ENCODE measurements at regions not wholly inside any gene's neighbourhood (a gene's known extent, or its start where the extent isn't known, plus 50 kb on each side); places are given as distances from the start of the nearest gene placed in this dataset.
A peak's percentile ranks its signal among the peaks of the same experiment; 100 is the strongest.

DNA sequence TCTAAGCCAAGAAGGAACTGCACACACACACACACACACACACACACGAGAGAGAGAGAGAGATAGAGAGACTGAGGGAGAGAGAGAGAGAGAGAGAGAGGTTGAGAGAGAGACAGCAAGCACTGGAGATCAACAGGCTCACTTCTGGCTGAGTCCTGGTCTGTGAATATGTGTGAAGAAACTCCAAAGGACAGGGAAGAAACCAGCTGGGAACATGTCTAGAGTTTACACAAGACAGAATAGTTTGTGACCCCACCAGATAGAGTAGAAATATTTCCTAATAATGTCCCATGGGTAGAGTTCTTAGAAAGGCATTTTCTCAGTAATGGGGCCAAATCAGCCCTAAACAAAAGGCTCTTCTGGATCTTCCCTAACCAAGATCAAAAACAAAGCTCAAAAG, 155.5 kb upstream of the IGFBP3 start:
- CTCF ChIA-PET = no interaction called here
- POLR2A ChIA-PET = no interaction called here

DNA sequence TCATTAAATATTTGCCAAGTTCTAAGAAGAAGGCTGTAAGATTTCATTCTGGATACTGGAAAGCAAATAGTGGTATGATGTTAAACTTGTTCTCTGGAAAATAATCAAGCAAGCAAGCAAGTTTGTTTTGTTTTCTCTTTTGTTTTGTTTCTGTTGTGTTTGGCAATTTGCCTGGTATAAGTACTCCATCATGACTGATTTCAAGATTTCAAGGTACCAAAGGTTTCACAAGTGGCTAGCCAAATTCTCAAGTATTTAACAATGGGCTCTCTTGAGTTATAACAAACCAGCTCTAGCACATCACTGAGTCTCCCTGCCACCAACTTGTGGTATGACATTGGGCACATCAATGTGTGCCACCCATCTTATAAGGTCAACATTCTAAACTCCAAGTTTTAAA, 151.7 kb upstream of the IGFBP3 start:
- Histone ChIP-seq H3K36me3 (ENCODE audit: insufficient read depth, low read length) (no peaks in the 10 kb centered on the region), H3K4me1 (ENCODE audit: insufficient read depth, low read length) (no peaks in the 10 kb centered on the region), H3K27me3 (ENCODE audit: control insufficient read depth in 1 of 2, insufficient read depth in 2 of 2, low read length in 2 of 2) (no peaks in the 10 kb centered on the region), H3K9me3 (ENCODE audit: control insufficient read depth in 1 of 2, insufficient read depth in 1 of 2, low read length in 2 of 2) (no peaks in the 10 kb centered on the region), H3K4me3 (ENCODE audit: low read length) (no peak overlapping the region), H3K27ac (ENCODE audit: low read depth in 1 of 2, low read length in 2 of 2) (no peak overlapping the region)
- Mint-ChIP-seq H3K9me3 (peaks cover 4% of the 10 kb centered on the region), H3K4me1 (ENCODE audit: low read depth) (no peaks in the 10 kb centered on the region), H3K27ac (no peak overlapping the region), H3K27me3 (no peaks in the 10 kb centered on the region), H3K36me3 (ENCODE audit: low read depth) (no peaks in the 10 kb centered on the region), H3K4me3 (no peak overlapping the region)
- CTCF ChIA-PET = no interaction called here
- intact Hi-C loops (cut with DNase I, micrococcal nuclease) = no loop called here
- DNase-seq = peak in 1 of 14 experiments; percentile 5
- POLR2A ChIA-PET = no interaction called here
- TF ChIP-seq, protein P1, sequence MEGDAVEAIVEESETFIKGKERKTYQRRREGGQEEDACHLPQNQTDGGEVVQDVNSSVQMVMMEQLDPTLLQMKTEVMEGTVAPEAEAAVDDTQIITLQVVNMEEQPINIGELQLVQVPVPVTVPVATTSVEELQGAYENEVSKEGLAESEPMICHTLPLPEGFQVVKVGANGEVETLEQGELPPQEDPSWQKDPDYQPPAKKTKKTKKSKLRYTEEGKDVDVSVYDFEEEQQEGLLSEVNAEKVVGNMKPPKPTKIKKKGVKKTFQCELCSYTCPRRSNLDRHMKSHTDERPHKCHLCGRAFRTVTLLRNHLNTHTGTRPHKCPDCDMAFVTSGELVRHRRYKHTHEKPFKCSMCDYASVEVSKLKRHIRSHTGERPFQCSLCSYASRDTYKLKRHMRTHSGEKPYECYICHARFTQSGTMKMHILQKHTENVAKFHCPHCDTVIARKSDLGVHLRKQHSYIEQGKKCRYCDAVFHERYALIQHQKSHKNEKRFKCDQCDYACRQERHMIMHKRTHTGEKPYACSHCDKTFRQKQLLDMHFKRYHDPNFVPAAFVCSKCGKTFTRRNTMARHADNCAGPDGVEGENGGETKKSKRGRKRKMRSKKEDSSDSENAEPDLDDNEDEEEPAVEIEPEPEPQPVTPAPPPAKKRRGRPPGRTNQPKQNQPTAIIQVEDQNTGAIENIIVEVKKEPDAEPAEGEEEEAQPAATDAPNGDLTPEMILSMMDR (IDR thresholded peaks at IDR 0.05) = no peak
- no peak for ATAC-seq (ENCODE audit: poor library complexity)

More for the DNA sequence above, 155.5 kb upstream of the IGFBP3 start:
- no peaks in the 10 kb centered on the region for H3K36me3 Mint-ChIP-seq (ENCODE audit: low read depth)
- H3K4me3 ChIP-seq (ENCODE audit: low read length) = no peak overlapping the region
- no peaks in the 10 kb centered on the region for H3K27me3 Mint-ChIP-seq
- H3K9me3 ChIP-seq (ENCODE audit: control insufficient read depth in 1 of 2, insufficient read depth in 1 of 2, low read length in 2 of 2) = peaks cover 0 to 4% of the 10 kb centered on the region in 2 experiments
- no peaks in the 10 kb centered on the region for H3K4me1 ChIP-seq (ENCODE audit: insufficient read depth, low read length)
- TF ChIP-seq, protein P1 (IDR thresholded peaks at IDR 0.05) = no peak
- H3K36me3 ChIP-seq (ENCODE audit: insufficient read depth, low read length) = no peaks in the 10 kb centered on the region
- no peak overlapping the region for H3K27ac ChIP-seq (ENCODE audit: low read depth in 1 of 2, low read length in 2 of 2)
- DNase-seq (no peak), ATAC-seq (ENCODE audit: poor library complexity) (no peak)
- no peaks in the 10 kb centered on the region for H3K4me1 Mint-ChIP-seq (ENCODE audit: low read depth)
- no peak overlapping the region for H3K4me3 Mint-ChIP-seq
- intact Hi-C loops (cut with DNase I, micrococcal nuclease) = no loop called here
- peaks cover 4% of the 10 kb centered on the region for H3K9me3 Mint-ChIP-seq
- no peaks in the 10 kb centered on the region for H3K27me3 ChIP-seq (ENCODE audit: control insufficient read depth in 1 of 2, insufficient read depth in 2 of 2, low read length in 2 of 2)
- H3K27ac Mint-ChIP-seq = no peak overlapping the region

DNA sequence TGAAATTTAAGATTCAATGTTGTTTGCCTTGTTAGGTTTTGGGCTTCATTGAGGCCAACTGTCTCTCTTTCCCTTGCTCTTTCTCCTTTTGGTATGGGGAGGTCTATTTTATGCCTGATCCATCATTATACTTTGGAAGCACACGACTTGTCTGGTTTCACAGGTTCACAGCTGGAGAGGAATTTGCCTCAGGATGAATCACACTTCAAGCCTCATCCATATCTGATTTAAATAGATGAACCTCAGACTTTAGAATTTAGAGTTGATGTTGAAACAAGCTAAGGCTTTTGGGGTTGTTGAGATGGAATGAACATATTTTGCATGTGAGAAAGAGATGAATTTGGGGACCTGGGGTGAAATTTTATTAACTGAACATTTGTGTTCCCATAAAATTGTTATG, 150.5 kb upstream of the IGFBP3 start:
- H3K27me3 Mint-ChIP-seq = no peaks in the 10 kb centered on the region
- intact Hi-C loops (cut with DNase I, micrococcal nuclease) = no loop called here
- DNase-seq = no peak
- TF ChIP-seq, protein P1 (IDR thresholded peaks at IDR 0.05) = no peak
- POLR2A ChIA-PET = no interaction called here
- no peak overlapping the region for H3K27ac Mint-ChIP-seq
- no peaks in the 10 kb centered on the region for H3K27me3 ChIP-seq (ENCODE audit: control insufficient read depth in 1 of 2, insufficient read depth in 2 of 2, low read length in 2 of 2)
- H3K9me3 Mint-ChIP-seq = peaks cover 2% of the 10 kb centered on the region
- H3K36me3 Mint-ChIP-seq (ENCODE audit: low read depth) = no peaks in the 10 kb centered on the region
- no peak for ATAC-seq (ENCODE audit: poor library complexity)
- no peaks in the 10 kb centered on the region for H3K4me1 ChIP-seq (ENCODE audit: insufficient read depth, low read length)
- no peaks in the 10 kb centered on the region for H3K36me3 ChIP-seq (ENCODE audit: insufficient read depth, low read length)
- H3K9me3 ChIP-seq (ENCODE audit: control insufficient read depth in 1 of 2, insufficient read depth in 1 of 2, low read length in 2 of 2) = no peaks in the 10 kb centered on the region
- no peaks in the 10 kb centered on the region for H3K4me1 Mint-ChIP-seq (ENCODE audit: low read depth)
- CTCF ChIA-PET = no interaction called here
- no peak overlapping the region for H3K4me3 Mint-ChIP-seq
- H3K27ac ChIP-seq (ENCODE audit: low read depth in 1 of 2, low read length in 2 of 2) = no peak overlapping the region
- H3K4me3 ChIP-seq (ENCODE audit: low read length) = no peak overlapping the region

Data from CD4-positive, alpha-beta T cell (primary cell).